GM23338 (cell line): ENCODE measurements at regions not wholly inside any gene's neighbourhood (a gene's known extent, or its start where the extent isn't known, plus 50 kb on each side); places are given as distances from the start of the nearest gene placed in this dataset.

Source experiments
- ATAC-seq: fragments of 200-7000 bp; cut with Tn5 transposase; 3 replicates; pipeline ENCODE4 v1.9.1; 2020
- DNase-seq: peaks from one replicate; pipeline ENCODE4 v3.0.0-alpha.2; 2015; ENCODE audit warnings: low spot score
- H2AFZ ChIP-seq: fragments of 200-600 bp; sonication (generic); 2 replicates; pipeline ENCODE4 v1.8.0; 2016; ENCODE audit warnings: antibody characterized with exemption, mild to moderate bottlenecking, moderate library complexity
- H3F3A ChIP-seq: fragments of 200-600 bp; sonication (generic); replicated peaks from 2 replicates; pipeline ENCODE4 v1.8.0; 2017; ENCODE audit warnings: antibody characterized with exemption, mixed run types, low read depth
- H3K27ac ChIP-seq: fragments of 200-600 bp; sonication (generic); 2 replicates; pipeline ENCODE4 v1.6.1; 2016; ENCODE audit warnings: low read depth
- H3K27me3 ChIP-seq: fragments of 200-600 bp; sonication (generic); 2 replicates; pipeline ENCODE4 v1.8.0; 2016; ENCODE audit warnings: mild to moderate bottlenecking, mixed run types, moderate library complexity; ENCODE audit not compliant: insufficient read depth
- H3K36me3 ChIP-seq: fragments of 200-600 bp; sonication (generic); 2 replicates; pipeline ENCODE4 v1.8.0; 2016; ENCODE audit warnings: mild to moderate bottlenecking; ENCODE audit not compliant: insufficient read depth
- H3K4me1 ChIP-seq: fragments of 200-600 bp; sonication (generic); 2 replicates; pipeline ENCODE4 v1.8.0; 2016; ENCODE audit warnings: mild to moderate bottlenecking, moderate library complexity; ENCODE audit not compliant: insufficient read depth
- H3K4me2 ChIP-seq: fragments of 200-600 bp; sonication (generic); 2 replicates; pipeline ENCODE4 v1.7.1; 2017; ENCODE audit warnings: mixed run types
- H3K4me3 ChIP-seq: fragments of 200-600 bp; sonication (generic); 2 replicates; pipeline ENCODE4 v1.6.1; 2016; ENCODE audit warnings: mixed run types
- H3K79me2 ChIP-seq: fragments of 200-600 bp; sonication (generic); replicated peaks from 2 replicates; pipeline ENCODE4 v1.8.0; 2017; ENCODE audit warnings: mild to moderate bottlenecking; ENCODE audit not compliant: insufficient read depth
- H3K9me2 ChIP-seq: fragments of 200-600 bp; sonication (generic); 2 replicates; pipeline ENCODE4 v1.8.0; 2017; ENCODE audit not compliant: insufficient read depth
- H4K20me1 ChIP-seq: fragments of 200-600 bp; sonication (generic); replicated peaks from 2 replicates; pipeline ENCODE4 v1.8.0; 2017; ENCODE audit warnings: mild to moderate bottlenecking; ENCODE audit not compliant: insufficient read depth
- H3K27ac Mint-ChIP-seq: 2 replicates; pipeline ENCODE4 v1.8.0; 2020; ENCODE audit warnings: inconsistent platforms, mild to moderate bottlenecking, moderate library complexity, mixed read lengths
- H3K27me3 Mint-ChIP-seq: 3 replicates; pipeline ENCODE4 v1.8.0; 2022; ENCODE audit warnings: low read depth, mild to moderate bottlenecking, moderate library complexity, mixed read lengths, inconsistent platforms; ENCODE audit not compliant: insufficient read depth, poor library complexity
- H3K36me3 Mint-ChIP-seq: 3 replicates; pipeline ENCODE4 v1.8.0; 2021; ENCODE audit warnings: low read depth, mild to moderate bottlenecking, inconsistent platforms, moderate library complexity, mixed read lengths
- H3K4me1 Mint-ChIP-seq: 3 replicates; pipeline ENCODE4 v1.8.0; 2020; ENCODE audit warnings: mild to moderate bottlenecking, inconsistent platforms, mixed read lengths
- H3K4me3 Mint-ChIP-seq: 3 replicates; pipeline ENCODE4 v1.8.0; 2021; ENCODE audit warnings: moderate library complexity, mild to moderate bottlenecking, inconsistent platforms, mixed read lengths
- H3K9me3 Mint-ChIP-seq: 3 replicates; pipeline ENCODE4 v1.8.0; 2020; ENCODE audit warnings: moderate library complexity, mild to moderate bottlenecking, inconsistent platforms, mixed read lengths
- CREB1 ChIP-seq: fragments of 250-450 bp; sonication (Bioruptor Pico); IDR thresholded peaks from 2 replicates; pipeline ENCODE4 v1.5.0; 2020; ENCODE audit warnings: low read depth, mild to moderate bottlenecking, moderate library complexity
- EZH2 ChIP-seq: fragments of 200-600 bp; sonication (generic); IDR thresholded peaks from one replicate; pipeline ENCODE4 v1.8.0; 2017; ENCODE audit warnings: antibody characterized with exemption, mild to moderate bottlenecking, low read depth; ENCODE audit not compliant: unreplicated experiment
- EZH2phosphoT487 ChIP-seq: fragments of 200-600 bp; sonication (generic); IDR thresholded peaks from one replicate; pipeline ENCODE4 v1.8.1; 2018; ENCODE audit warnings: antibody characterized with exemption; ENCODE audit not compliant: unreplicated experiment
- POLR2AphosphoS5 ChIP-seq: IDR thresholded peaks from 2 replicates; pipeline ENCODE4 v1.6.1; 2016; ENCODE audit warnings: antibody characterized with exemption, low read depth
- TF ChIP-seq, protein P1 (sequence below), 2 experiments: fragments of 200-600 bp in 1 of 2; sonication (generic) in 1 of 2; conservative IDR thresholded peaks; 2 replicates each; pipeline versions ENCODE4 v1.5.1 to v1.6.1; 2016 to 2017; ENCODE audit warnings: antibody characterized with exemption in 2 of 2, low read depth in 2 of 2, mild to moderate bottlenecking in 2 of 2, moderate library complexity in 1 of 2
- TF ChIP-seq, protein P2 (sequence below): fragments of 250-450 bp; sonication (Bioruptor Pico); IDR thresholded peaks from 2 replicates; pipeline ENCODE4 v1.5.0; 2020; ENCODE audit warnings: mild to moderate bottlenecking, moderate library complexity

- H3K9me2 ChIP-seq: no peaks in the 10 kb centered on the region
- peaks cover 34% of the 10 kb centered on the region for H3K4me1 ChIP-seq
- H3K4me2 ChIP-seq: no peak overlapping the region
- peaks cover 2% of the 10 kb centered on the region; the same call in 2 of the 3 replicates for H3K9me3 Mint-ChIP-seq
- H3K27me3 Mint-ChIP-seq: peaks cover 5% of the 10 kb centered on the region
- H3K36me3 ChIP-seq: no peaks in the 10 kb centered on the region
- peaks cover 47% of the 10 kb centered on the region for H3K4me1 Mint-ChIP-seq
- H4K20me1 ChIP-seq: no peaks in the 10 kb centered on the region
- ATAC-seq: peak; percentile 34; the same call in 2 of the 3 replicates
- no peak for TF ChIP-seq EZH2phosphoT487
- no peak for TF ChIP-seq CREB1
- TF ChIP-seq POLR2AphosphoS5: no peak
- TF ChIP-seq, protein P1, sequence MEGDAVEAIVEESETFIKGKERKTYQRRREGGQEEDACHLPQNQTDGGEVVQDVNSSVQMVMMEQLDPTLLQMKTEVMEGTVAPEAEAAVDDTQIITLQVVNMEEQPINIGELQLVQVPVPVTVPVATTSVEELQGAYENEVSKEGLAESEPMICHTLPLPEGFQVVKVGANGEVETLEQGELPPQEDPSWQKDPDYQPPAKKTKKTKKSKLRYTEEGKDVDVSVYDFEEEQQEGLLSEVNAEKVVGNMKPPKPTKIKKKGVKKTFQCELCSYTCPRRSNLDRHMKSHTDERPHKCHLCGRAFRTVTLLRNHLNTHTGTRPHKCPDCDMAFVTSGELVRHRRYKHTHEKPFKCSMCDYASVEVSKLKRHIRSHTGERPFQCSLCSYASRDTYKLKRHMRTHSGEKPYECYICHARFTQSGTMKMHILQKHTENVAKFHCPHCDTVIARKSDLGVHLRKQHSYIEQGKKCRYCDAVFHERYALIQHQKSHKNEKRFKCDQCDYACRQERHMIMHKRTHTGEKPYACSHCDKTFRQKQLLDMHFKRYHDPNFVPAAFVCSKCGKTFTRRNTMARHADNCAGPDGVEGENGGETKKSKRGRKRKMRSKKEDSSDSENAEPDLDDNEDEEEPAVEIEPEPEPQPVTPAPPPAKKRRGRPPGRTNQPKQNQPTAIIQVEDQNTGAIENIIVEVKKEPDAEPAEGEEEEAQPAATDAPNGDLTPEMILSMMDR (conservative IDR thresholded peaks at IDR 0.05; ENCODE audit: low read depth in 2 of 2): no peak
- H3K27me3 ChIP-seq: no peaks in the 10 kb centered on the region
- no peak overlapping the region for H3K27ac Mint-ChIP-seq
- no peak overlapping the region for H3K4me3 Mint-ChIP-seq
- DNase-seq: no peak
- no peak overlapping the region for H3K27ac ChIP-seq
- H2AFZ ChIP-seq: no peak overlapping the region
- no peaks in the 10 kb centered on the region for H3F3A ChIP-seq
- H3K4me3 ChIP-seq: no peak overlapping the region
- no peaks in the 10 kb centered on the region for H3K79me2 ChIP-seq
- peaks cover 5% of the 10 kb centered on the region; the same call in 1 of the 3 replicates for H3K36me3 Mint-ChIP-seq
Measured at GRCh38 chr14:57060276-57060955, 208.3 kb downstream of the EXOC5 start.

DNA sequence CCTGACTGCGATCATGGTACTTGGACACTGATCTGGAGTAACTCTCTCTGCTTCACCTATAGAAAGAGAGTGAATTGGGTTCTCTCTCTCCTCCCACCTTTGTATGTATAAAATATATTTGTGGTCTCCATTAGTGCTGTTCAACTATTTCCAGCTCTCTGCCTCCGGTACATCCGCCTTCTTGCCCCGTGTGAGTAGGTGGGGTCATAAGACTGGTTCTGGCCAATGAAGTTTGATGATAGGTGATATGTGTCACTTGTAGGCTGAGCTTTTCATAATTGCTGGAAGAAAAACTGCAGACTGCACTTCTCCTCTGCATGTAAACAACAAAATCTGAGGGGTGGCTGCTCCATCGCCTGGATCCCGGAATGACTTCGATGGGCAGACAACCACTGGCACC, 210.4 kb downstream of the EXOC5 start:
- Mint-ChIP-seq H3K4me3 (no peak overlapping the region), H3K36me3 (peaks cover 5% of the 10 kb centered on the region; the same call in 1 of the 3 replicates), H3K27ac (no peak overlapping the region), H3K4me1 (peaks cover 39% of the 10 kb centered on the region), H3K27me3 (peaks cover 9% of the 10 kb centered on the region), H3K9me3 (peaks cover 2% of the 10 kb centered on the region; the same call in 2 of the 3 replicates)
- ATAC-seq: no peak
- peak overlapping the region; percentile 40; the same call in 1 of the 2 replicates for H2AFZ ChIP-seq
- DNase-seq: no peak
- no peaks in the 10 kb centered on the region for H4K20me1 ChIP-seq
- H3K9me2 ChIP-seq: no peaks in the 10 kb centered on the region
- no peaks in the 10 kb centered on the region for H3K27me3 ChIP-seq
- TF ChIP-seq, protein P2, sequence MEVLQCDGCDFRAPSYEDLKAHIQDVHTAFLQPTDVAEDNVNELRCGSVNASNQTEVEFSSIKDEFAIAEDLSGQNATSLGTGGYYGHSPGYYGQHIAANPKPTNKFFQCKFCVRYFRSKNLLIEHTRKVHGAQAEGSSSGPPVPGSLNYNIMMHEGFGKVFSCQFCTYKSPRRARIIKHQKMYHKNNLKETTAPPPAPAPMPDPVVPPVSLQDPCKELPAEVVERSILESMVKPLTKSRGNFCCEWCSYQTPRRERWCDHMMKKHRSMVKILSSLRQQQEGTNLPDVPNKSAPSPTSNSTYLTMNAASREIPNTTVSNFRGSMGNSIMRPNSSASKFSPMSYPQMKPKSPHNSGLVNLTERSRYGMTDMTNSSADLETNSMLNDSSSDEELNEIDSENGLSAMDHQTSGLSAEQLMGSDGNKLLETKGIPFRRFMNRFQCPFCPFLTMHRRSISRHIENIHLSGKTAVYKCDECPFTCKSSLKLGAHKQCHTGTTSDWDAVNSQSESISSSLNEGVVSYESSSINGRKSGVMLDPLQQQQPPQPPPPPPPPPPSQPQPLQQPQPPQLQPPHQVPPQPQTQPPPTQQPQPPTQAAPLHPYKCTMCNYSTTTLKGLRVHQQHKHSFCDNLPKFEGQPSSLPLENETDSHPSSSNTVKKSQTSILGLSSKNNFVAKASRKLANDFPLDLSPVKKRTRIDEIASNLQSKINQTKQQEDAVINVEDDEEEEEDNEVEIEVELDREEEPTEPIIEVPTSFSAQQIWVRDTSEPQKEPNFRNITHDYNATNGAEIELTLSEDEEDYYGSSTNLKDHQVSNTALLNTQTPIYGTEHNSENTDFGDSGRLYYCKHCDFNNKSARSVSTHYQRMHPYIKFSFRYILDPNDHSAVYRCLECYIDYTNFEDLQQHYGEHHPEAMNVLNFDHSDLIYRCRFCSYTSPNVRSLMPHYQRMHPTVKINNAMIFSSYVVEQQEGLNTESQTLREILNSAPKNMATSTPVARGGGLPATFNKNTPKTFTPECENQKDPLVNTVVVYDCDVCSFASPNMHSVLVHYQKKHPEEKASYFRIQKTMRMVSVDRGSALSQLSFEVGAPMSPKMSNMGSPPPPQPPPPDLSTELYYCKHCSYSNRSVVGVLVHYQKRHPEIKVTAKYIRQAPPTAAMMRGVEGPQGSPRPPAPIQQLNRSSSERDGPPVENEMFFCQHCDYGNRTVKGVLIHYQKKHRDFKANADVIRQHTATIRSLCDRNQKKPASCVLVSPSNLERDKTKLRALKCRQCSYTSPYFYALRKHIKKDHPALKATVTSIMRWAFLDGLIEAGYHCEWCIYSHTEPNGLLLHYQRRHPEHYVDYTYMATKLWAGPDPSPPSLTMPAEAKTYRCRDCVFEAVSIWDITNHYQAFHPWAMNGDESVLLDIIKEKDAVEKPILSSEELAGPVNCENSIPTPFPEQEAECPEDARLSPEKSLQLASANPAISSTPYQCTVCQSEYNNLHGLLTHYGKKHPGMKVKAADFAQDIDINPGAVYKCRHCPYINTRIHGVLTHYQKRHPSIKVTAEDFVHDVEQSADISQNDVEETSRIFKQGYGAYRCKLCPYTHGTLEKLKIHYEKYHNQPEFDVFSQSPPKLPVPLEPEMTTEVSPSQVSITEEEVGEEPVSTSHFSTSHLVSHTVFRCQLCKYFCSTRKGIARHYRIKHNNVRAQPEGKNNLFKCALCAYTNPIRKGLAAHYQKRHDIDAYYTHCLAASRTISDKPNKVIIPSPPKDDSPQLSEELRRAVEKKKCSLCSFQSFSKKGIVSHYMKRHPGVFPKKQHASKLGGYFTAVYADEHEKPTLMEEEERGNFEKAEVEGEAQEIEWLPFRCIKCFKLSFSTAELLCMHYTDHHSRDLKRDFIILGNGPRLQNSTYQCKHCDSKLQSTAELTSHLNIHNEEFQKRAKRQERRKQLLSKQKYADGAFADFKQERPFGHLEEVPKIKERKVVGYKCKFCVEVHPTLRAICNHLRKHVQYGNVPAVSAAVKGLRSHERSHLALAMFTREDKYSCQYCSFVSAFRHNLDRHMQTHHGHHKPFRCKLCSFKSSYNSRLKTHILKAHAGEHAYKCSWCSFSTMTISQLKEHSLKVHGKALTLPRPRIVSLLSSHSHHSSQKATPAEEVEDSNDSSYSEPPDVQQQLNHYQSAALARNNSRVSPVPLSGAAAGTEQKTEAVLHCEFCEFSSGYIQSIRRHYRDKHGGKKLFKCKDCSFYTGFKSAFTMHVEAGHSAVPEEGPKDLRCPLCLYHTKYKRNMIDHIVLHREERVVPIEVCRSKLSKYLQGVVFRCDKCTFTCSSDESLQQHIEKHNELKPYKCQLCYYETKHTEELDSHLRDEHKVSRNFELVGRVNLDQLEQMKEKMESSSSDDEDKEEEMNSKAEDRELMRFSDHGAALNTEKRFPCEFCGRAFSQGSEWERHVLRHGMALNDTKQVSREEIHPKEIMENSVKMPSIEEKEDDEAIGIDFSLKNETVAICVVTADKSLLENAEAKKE (CRISPR knock-in tag): no peak
- no peak for TF ChIP-seq EZH2
- H3K36me3 ChIP-seq: no peaks in the 10 kb centered on the region
- H3K4me3 ChIP-seq: no peak overlapping the region
- H3K4me2 ChIP-seq: no peak overlapping the region
- no peaks in the 10 kb centered on the region for H3K79me2 ChIP-seq
- peaks cover 30% of the 10 kb centered on the region for H3K4me1 ChIP-seq
- no peaks in the 10 kb centered on the region for H3F3A ChIP-seq
- H3K27ac ChIP-seq: no peak overlapping the region
